ENCODE measurements at regions not wholly inside any gene's neighbourhood (a gene's known extent, or its start where the extent isn't known, plus 50 kb on each side); places are given as distances from the start of the nearest gene placed in this dataset.

GRCh38 chr2:105597806-105598803 lies 146.6 kb upstream of the NCK2 start:
- H3K9me3 ChIP-seq (ENCODE audit: control insufficient read depth, low read length) = no peaks in the 10 kb centered on the region
- H3K36me3 ChIP-seq (ENCODE audit: control insufficient read depth in 1 of 2, insufficient read depth in 2 of 2, low read length in 1 of 2) = no peaks in the 10 kb centered on the region
- no peaks in the 10 kb centered on the region for H3K4me1 ChIP-seq (ENCODE audit: control insufficient read depth in 1 of 2, insufficient read depth in 2 of 2, low read length in 2 of 2)
- peak overlapping the region in 1 of 2 donors; percentile 3 for H3K27ac ChIP-seq (ENCODE audit: low read depth in 1 of 2, low read length in 2 of 2)
- ATAC-seq (ENCODE audit: low FRiP score) (no peak), DNase-seq (no peak)
- no peak overlapping the region for H3K4me3 ChIP-seq (ENCODE audit: low read length in 2 of 2)
- intact Hi-C loops (cut with DNase I) = no loop called here
- 86% methylated on average over 10 of the region's 10 CpGs for WGBS, 2 donors
- no peaks in the 10 kb centered on the region for H3K27me3 ChIP-seq (ENCODE audit: control insufficient read depth in 1 of 2, insufficient read depth in 2 of 2, low read length in 1 of 2)

DNA sequence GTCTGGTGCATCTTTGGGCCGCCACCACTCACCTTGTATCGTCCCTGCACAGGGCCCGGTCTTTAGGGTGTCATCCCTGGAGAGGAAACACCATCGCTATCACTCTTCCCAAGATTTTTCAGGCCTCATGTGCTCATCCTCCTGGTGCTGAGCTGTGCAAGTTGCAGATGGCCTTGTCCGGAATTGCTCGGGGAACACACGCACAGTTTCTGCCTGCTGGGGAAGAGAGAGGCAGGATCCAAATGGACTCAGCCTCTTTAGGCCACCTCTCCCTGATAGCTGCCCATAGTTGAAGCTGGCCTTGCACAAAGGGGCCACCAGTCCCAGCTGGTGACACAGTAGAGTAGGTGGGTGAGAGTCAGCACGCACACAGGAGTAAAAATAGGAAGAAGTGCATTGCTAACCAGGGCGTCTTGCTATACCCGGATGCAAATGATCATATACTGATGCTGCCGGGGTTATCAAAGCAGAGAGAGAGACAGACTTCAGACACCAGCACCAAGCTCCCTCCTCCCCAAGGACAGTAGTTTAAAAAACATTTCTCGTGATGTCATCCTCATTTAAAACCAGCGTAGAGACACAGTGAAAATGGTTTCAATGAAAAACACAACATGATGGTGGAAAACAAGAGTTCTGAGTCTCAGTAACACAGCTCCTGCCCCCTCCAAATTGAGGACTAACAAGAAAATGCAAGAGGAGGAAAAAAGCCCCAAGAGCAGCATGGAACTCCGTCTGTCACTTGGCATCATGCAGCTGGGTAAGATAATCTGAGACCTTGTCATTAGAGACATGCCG lies 147.5 kb upstream of the NCK2 start:
- no peak overlapping the region for H3K27ac ChIP-seq (ENCODE audit: low read depth in 1 of 2, low read length in 2 of 2)

DNA sequence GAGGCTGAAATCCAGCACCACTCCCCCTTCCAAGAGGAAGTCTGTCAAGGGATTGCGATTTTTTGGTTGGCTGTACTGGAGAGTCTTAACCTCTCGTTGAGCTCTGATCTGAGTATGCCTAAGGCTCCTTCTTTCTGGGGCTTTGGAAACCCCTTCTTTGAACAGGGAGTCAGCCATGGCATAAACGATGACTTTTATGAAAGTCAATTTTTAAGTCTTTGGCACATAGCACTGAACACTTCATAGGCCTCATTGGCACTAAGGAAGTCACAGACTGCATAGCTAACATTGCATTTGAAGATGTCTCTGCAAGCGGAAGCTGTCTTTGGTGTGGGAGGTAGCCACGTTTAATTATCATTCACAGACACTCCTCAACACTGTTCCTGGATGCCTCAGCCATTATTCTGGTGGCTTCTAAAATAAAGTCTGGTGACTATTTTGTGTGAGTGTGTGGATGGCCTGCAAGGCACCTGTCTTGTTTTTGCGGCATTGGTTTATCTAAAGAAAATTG lies 148.2 kb upstream of the NCK2 start:
- no peaks in the 10 kb centered on the region for H3K4me1 ChIP-seq (ENCODE audit: control insufficient read depth in 1 of 2, insufficient read depth in 2 of 2, low read length in 2 of 2)
- intact Hi-C loops (cut with DNase I) = no loop called here
- ATAC-seq (ENCODE audit: low FRiP score) (no peak), DNase-seq (no peak)
- H3K9me3 ChIP-seq (ENCODE audit: control insufficient read depth, low read length) = no peaks in the 10 kb centered on the region
- no peak overlapping the region for H3K27ac ChIP-seq (ENCODE audit: low read depth in 1 of 2, low read length in 2 of 2)
- H3K4me3 ChIP-seq (ENCODE audit: low read length in 2 of 2) = no peak overlapping the region
- no peaks in the 10 kb centered on the region for H3K36me3 ChIP-seq (ENCODE audit: control insufficient read depth in 1 of 2, insufficient read depth in 2 of 2, low read length in 1 of 2)
- 96% methylated on average over 6 of the region's 6 CpGs for WGBS, 2 donors
- H3K27me3 ChIP-seq (ENCODE audit: control insufficient read depth in 1 of 2, insufficient read depth in 2 of 2, low read length in 1 of 2) = no peaks in the 10 kb centered on the region

More for the DNA sequence above, 147.5 kb upstream of the NCK2 start:
- intact Hi-C loops (cut with DNase I) = no loop called here
- WGBS, 2 donors = 93% methylated on average over 15 of the region's 15 CpGs
- Histone ChIP-seq H3K36me3 (ENCODE audit: control insufficient read depth in 1 of 2, insufficient read depth in 2 of 2, low read length in 1 of 2) (no peaks in the 10 kb centered on the region), H3K4me3 (ENCODE audit: low read length in 2 of 2) (no peak overlapping the region), H3K9me3 (ENCODE audit: control insufficient read depth, low read length) (no peaks in the 10 kb centered on the region), H3K4me1 (ENCODE audit: control insufficient read depth in 1 of 2, insufficient read depth in 2 of 2, low read length in 2 of 2) (no peaks in the 10 kb centered on the region), H3K27me3 (ENCODE audit: control insufficient read depth in 1 of 2, insufficient read depth in 2 of 2, low read length in 1 of 2) (no peaks in the 10 kb centered on the region)
- no peak for DNase-seq
- no peak for ATAC-seq (ENCODE audit: low FRiP score)

- 94% methylated on average over 8 of the region's 8 CpGs for WGBS, 2 donors
- Histone ChIP-seq H3K27me3 (ENCODE audit: control insufficient read depth in 1 of 2, insufficient read depth in 2 of 2, low read length in 1 of 2) (no peaks in the 10 kb centered on the region), H3K36me3 (ENCODE audit: control insufficient read depth in 1 of 2, insufficient read depth in 2 of 2, low read length in 1 of 2) (no peaks in the 10 kb centered on the region), H3K4me3 (ENCODE audit: low read length in 2 of 2) (no peak overlapping the region), H3K9me3 (ENCODE audit: control insufficient read depth, low read length) (no peaks in the 10 kb centered on the region), H3K4me1 (ENCODE audit: control insufficient read depth in 1 of 2, insufficient read depth in 2 of 2, low read length in 2 of 2) (no peaks in the 10 kb centered on the region), H3K27ac (ENCODE audit: low read depth in 1 of 2, low read length in 2 of 2) (no peak overlapping the region)
- ATAC-seq (ENCODE audit: low FRiP score) = no peak
- intact Hi-C loops (cut with DNase I) = no loop called here
- no peak for DNase-seq
Measured at GRCh38 chr2:105595536-105595935, 149.2 kb upstream of the NCK2 start.

DNA sequence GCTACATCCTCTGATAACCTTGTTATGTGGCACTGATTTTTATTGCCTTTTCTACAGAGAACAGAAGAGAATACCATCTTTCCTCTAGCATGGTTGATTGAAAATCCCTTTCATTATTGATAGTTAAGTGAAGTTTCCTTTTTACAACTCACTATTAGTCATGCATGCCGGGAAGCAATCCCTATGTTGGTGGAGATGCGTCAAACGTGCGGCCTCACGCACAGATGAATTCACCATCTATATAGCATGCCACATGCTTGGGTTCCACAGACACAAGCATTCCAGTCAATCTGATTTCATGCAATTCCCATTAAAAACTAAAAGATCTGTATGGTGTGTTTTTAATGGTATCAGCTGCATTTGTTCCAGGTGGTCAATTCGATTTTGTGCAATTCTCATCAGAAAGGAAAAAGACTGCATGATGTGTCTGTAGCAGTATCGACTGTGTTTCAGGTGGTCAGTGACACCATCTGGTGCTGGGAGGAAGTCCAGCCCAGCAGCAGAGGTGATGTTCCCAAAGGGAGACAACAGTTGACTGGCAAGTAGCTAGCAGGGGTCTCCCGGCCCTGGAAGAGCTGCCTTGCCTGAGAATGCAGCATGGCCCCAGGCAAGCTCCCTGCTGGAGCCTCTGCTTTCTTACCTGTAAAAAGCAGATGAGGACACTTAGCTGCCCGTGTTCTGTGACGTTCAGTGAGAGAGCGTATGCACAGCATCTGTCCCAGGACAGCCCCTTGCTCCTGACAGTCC lies 151.3 kb upstream of the NCK2 start:
- Histone ChIP-seq H3K4me3 (ENCODE audit: low read length in 2 of 2) (no peak overlapping the region), H3K27me3 (ENCODE audit: control insufficient read depth in 1 of 2, insufficient read depth in 2 of 2, low read length in 1 of 2) (no peaks in the 10 kb centered on the region), H3K27ac (ENCODE audit: low read depth in 1 of 2, low read length in 2 of 2) (no peak overlapping the region), H3K9me3 (ENCODE audit: control insufficient read depth, low read length) (peaks cover 3% of the 10 kb centered on the region), H3K4me1 (ENCODE audit: control insufficient read depth in 1 of 2, insufficient read depth in 2 of 2, low read length in 2 of 2) (no peaks in the 10 kb centered on the region), H3K36me3 (ENCODE audit: control insufficient read depth in 1 of 2, insufficient read depth in 2 of 2, low read length in 1 of 2) (no peaks in the 10 kb centered on the region)
- intact Hi-C loops (cut with DNase I) = no loop called here
- ATAC-seq (ENCODE audit: low FRiP score) (no peak), DNase-seq (no peak)
- WGBS, 2 donors = 87 to 90% methylated on average over 11 of the region's 11 CpGs

DNA sequence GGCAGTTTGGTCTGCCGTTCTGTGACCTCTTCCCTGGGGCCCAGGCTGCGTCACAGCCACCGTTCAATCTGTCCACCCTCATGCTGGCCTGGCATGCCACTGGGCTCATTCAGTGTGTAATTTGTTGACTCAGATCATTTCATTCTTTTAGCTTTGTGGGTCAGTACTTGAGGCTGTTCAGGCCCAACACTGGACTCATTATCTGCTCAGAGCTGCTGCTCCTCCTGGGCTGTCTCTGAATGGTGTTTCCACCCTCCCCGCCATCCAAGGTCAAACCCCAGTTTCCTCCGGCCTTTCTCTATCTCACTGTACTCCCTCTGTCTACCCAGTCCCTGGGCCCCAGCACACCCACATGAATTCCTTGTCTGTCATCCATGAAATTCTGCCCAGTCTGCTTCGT lies 152.4 kb upstream of the NCK2 start:
- Histone ChIP-seq H3K27me3 (ENCODE audit: control insufficient read depth in 1 of 2, insufficient read depth in 2 of 2, low read length in 1 of 2) (no peaks in the 10 kb centered on the region), H3K36me3 (ENCODE audit: control insufficient read depth in 1 of 2, insufficient read depth in 2 of 2, low read length in 1 of 2) (no peaks in the 10 kb centered on the region), H3K4me1 (ENCODE audit: control insufficient read depth in 1 of 2, insufficient read depth in 2 of 2, low read length in 2 of 2) (no peaks in the 10 kb centered on the region), H3K9me3 (ENCODE audit: control insufficient read depth, low read length) (peaks cover 3% of the 10 kb centered on the region), H3K4me3 (ENCODE audit: low read length in 2 of 2) (no peak overlapping the region), H3K27ac (ENCODE audit: low read depth in 1 of 2, low read length in 2 of 2) (no peak overlapping the region)
- intact Hi-C loops (cut with DNase I) = no loop called here
- 86 to 87% methylated on average over 6 of the region's 6 CpGs for WGBS, 2 donors
- no peak for DNase-seq
- ATAC-seq (ENCODE audit: low FRiP score) = no peak

- intact Hi-C loops (cut with DNase I) = no loop called here
- no peaks in the 10 kb centered on the region for H3K36me3 ChIP-seq (ENCODE audit: control insufficient read depth in 1 of 2, insufficient read depth in 2 of 2, low read length in 1 of 2)
- H3K4me3 ChIP-seq (ENCODE audit: low read length in 2 of 2) = no peak overlapping the region
- H3K27me3 ChIP-seq (ENCODE audit: control insufficient read depth in 1 of 2, insufficient read depth in 2 of 2, low read length in 1 of 2) = no peaks in the 10 kb centered on the region
- H3K4me1 ChIP-seq (ENCODE audit: control insufficient read depth in 1 of 2, insufficient read depth in 2 of 2, low read length in 2 of 2) = no peaks in the 10 kb centered on the region
- DNase-seq = no peak
- no peak overlapping the region for H3K27ac ChIP-seq (ENCODE audit: low read depth in 1 of 2, low read length in 2 of 2)
- ATAC-seq (ENCODE audit: low FRiP score) = no peak
- 79 to 81% methylated on average over 8 of the region's 8 CpGs for WGBS, 2 donors
- H3K9me3 ChIP-seq (ENCODE audit: control insufficient read depth, low read length) = peaks cover 3% of the 10 kb centered on the region
Measured at GRCh38 chr2:105590780-105591660, 153.7 kb upstream of the NCK2 start.

GRCh38 chr2:105588581-105588980 lies 156.1 kb upstream of the NCK2 start:
- no peaks in the 10 kb centered on the region for H3K4me1 ChIP-seq (ENCODE audit: control insufficient read depth in 1 of 2, insufficient read depth in 2 of 2, low read length in 2 of 2)
- peaks cover 3% of the 10 kb centered on the region for H3K9me3 ChIP-seq (ENCODE audit: control insufficient read depth, low read length)
- intact Hi-C loops (cut with DNase I) = no loop called here
- 94 to 95% methylated on average over 5 of the region's 5 CpGs for WGBS, 2 donors
- H3K27ac ChIP-seq (ENCODE audit: low read depth in 1 of 2, low read length in 2 of 2) = no peak overlapping the region
- ATAC-seq (ENCODE audit: low FRiP score) = no peak
- H3K4me3 ChIP-seq (ENCODE audit: low read length in 2 of 2) = no peak overlapping the region
- DNase-seq = no peak
- H3K27me3 ChIP-seq (ENCODE audit: control insufficient read depth in 1 of 2, insufficient read depth in 2 of 2, low read length in 1 of 2) = no peaks in the 10 kb centered on the region
- H3K36me3 ChIP-seq (ENCODE audit: control insufficient read depth in 1 of 2, insufficient read depth in 2 of 2, low read length in 1 of 2) = no peaks in the 10 kb centered on the region

Measured in aorta (tissue), 5 donors.